ENCODE measurements at regions not wholly inside any gene's neighbourhood (a gene's known extent, or its start where the extent isn't known, plus 50 kb on each side); places are given as distances from the start of the nearest gene placed in this dataset.

GRCh38 chr11:80321786-80322185, 881.0 kb upstream of the TENM4 start:
- DNase-seq (ENCODE audit: low read depth) = no peak
- H3K4me3 ChIP-seq (ENCODE audit: low read length) = no peak overlapping the region
- TF ChIP-seq, protein P1, sequence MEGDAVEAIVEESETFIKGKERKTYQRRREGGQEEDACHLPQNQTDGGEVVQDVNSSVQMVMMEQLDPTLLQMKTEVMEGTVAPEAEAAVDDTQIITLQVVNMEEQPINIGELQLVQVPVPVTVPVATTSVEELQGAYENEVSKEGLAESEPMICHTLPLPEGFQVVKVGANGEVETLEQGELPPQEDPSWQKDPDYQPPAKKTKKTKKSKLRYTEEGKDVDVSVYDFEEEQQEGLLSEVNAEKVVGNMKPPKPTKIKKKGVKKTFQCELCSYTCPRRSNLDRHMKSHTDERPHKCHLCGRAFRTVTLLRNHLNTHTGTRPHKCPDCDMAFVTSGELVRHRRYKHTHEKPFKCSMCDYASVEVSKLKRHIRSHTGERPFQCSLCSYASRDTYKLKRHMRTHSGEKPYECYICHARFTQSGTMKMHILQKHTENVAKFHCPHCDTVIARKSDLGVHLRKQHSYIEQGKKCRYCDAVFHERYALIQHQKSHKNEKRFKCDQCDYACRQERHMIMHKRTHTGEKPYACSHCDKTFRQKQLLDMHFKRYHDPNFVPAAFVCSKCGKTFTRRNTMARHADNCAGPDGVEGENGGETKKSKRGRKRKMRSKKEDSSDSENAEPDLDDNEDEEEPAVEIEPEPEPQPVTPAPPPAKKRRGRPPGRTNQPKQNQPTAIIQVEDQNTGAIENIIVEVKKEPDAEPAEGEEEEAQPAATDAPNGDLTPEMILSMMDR (conservative IDR thresholded peaks at IDR 0.05; ENCODE audit: low read length) = no peak

- TF ChIP-seq, protein P1 (conservative IDR thresholded peaks at IDR 0.05; ENCODE audit: low read length) = peak; percentile 20; the same call in 1 of the 2 replicates
- DNase-seq (ENCODE audit: low read depth) = no peak
- H3K4me3 ChIP-seq (ENCODE audit: low read length) = no peak overlapping the region
These were observed 879.9 kb upstream of the TENM4 start for GRCh38 chr11:80320765-80321164.

- TF ChIP-seq, protein P1 (conservative IDR thresholded peaks at IDR 0.05; ENCODE audit: low read length) = no peak
- no peak overlapping the region for H3K4me3 ChIP-seq (ENCODE audit: low read length)
- no peak for DNase-seq (ENCODE audit: low read depth)
These were observed 879.4 kb upstream of the TENM4 start for GRCh38 chr11:80320226-80320625.

DNA sequence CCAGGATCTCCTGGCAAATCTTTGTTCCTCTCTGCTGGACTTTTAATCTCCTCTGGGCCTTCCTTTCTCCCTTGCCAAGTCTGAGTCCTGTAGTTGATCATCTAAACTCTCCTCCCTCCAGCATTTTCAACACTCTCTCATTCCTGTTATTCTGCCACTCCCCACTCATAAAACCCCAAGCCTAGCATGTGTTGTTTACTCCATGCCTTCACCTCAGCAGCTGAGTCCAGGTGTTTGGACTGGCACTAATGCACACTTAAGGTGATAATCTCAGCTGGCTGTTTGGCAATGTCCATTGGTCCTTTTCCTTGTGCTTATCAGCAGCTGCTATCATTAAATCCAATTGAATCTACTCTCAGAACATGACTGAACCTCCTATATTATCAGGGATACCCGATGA, 876.8 kb upstream of the TENM4 start:
- no peak for DNase-seq (ENCODE audit: low read depth)
- no peak overlapping the region for H3K4me3 ChIP-seq (ENCODE audit: low read length)
- TF ChIP-seq, protein P1 (conservative IDR thresholded peaks at IDR 0.05; ENCODE audit: low read length) = no peak

DNA sequence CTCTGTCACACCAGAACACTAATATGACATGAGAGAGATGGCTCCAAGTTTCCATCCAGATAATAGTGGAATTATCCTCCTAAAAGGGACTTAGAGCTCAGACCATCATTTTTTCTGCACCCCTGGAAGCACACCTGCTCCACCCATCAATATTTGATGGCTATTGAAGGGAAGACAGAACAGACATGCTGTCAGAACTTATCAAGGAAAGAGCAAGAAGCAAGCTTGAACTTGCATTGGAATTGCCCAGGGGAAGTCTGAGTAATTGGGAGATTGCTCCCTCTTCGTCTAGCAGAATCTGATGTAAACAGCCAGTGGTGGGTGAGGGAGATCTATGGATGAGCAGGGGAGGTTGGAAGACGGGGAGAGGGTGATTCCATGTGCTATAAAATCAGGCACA, 874.4 kb upstream of the TENM4 start:
- no peak for DNase-seq (ENCODE audit: low read depth)
- TF ChIP-seq, protein P1 (conservative IDR thresholded peaks at IDR 0.05; ENCODE audit: low read length) = no peak
- H3K4me3 ChIP-seq (ENCODE audit: low read length) = no peak overlapping the region

- DNase-seq (ENCODE audit: low read depth) = no peak
- H3K4me3 ChIP-seq (ENCODE audit: low read length) = no peak overlapping the region
- TF ChIP-seq, protein P1 (conservative IDR thresholded peaks at IDR 0.05; ENCODE audit: low read length) = no peak
These were observed 868.5 kb upstream of the TENM4 start for GRCh38 chr11:80309301-80309700.

GRCh38 chr11:80307676-80308075, 866.8 kb upstream of the TENM4 start:
- no peak for DNase-seq (ENCODE audit: low read depth)

More at GRCh38 chr11:80307676-80308075, 866.8 kb upstream of the TENM4 start:
- TF ChIP-seq, protein P1 (conservative IDR thresholded peaks at IDR 0.05; ENCODE audit: low read length) = no peak
- no peak overlapping the region for H3K4me3 ChIP-seq (ENCODE audit: low read length)
